Loucy (cell line): ENCODE measurements at regions not wholly inside any gene's neighbourhood (a gene's known extent, or its start where the extent isn't known, plus 50 kb on each side); places are given as distances from the start of the nearest gene placed in this dataset.

Source experiments
- H2AFZ ChIP-seq: fragments of 200-600 bp; sonication (generic); 2 replicates; pipeline ENCODE4 v1.6.0; 2016; ENCODE audit warnings: antibody characterized with exemption, mild to moderate bottlenecking, low read length, moderate library complexity
- H3F3A ChIP-seq: fragments of 200-600 bp; 2 replicates; pipeline ENCODE4 v1.6.0; 2016; ENCODE audit warnings: antibody characterized with exemption, low read depth, mild to moderate bottlenecking
- H3K27me3 ChIP-seq: fragments of 200-600 bp; sonication (generic); 2 replicates; pipeline ENCODE4 v1.6.1; 2014; ENCODE audit warnings: low read length, mild to moderate bottlenecking; ENCODE audit not compliant: insufficient read depth, poor library complexity, severe bottlenecking
- H3K36me3 ChIP-seq: fragments of 200-600 bp; sonication (generic); 2 replicates; pipeline ENCODE4 v1.6.1; 2016; ENCODE audit warnings: low read length; ENCODE audit not compliant: insufficient read depth
- H3K4me1 ChIP-seq: fragments of 200-600 bp; sonication (generic); 2 replicates; pipeline ENCODE4 v1.5.1; 2014; ENCODE audit warnings: low read length, mild to moderate bottlenecking; ENCODE audit not compliant: insufficient read depth, poor library complexity, severe bottlenecking
- H3K4me2 ChIP-seq: fragments of 200-600 bp; sonication (generic); 2 replicates; pipeline ENCODE4 v1.6.0; 2014; ENCODE audit warnings: antibody characterized with exemption, low read length, low read depth, mild to moderate bottlenecking; ENCODE audit not compliant: poor library complexity, severe bottlenecking
- H3K4me3 ChIP-seq: fragments of 200-600 bp; sonication (generic); 2 replicates; pipeline ENCODE4 v1.5.1; 2014; ENCODE audit warnings: low read length, mild to moderate bottlenecking, mixed read lengths; ENCODE audit not compliant: poor library complexity, severe bottlenecking
- H3K79me2 ChIP-seq: fragments of 200-600 bp; sonication (generic); 2 replicates; pipeline ENCODE4 v1.6.1; 2014; ENCODE audit warnings: low read length; ENCODE audit not compliant: insufficient read depth
- H3K9ac ChIP-seq: fragments of 200-600 bp; sonication (generic); 2 replicates; pipeline ENCODE4 v1.6.0; 2014; ENCODE audit warnings: mild to moderate bottlenecking, low read depth, low read length, moderate library complexity; ENCODE audit not compliant: poor library complexity, severe bottlenecking
- H3K9me2 ChIP-seq: fragments of 200-600 bp; sonication (generic); replicated peaks from 2 replicates; pipeline ENCODE4 v1.6.1; 2016; ENCODE audit warnings: low read depth, low read length, mixed read lengths
- H3K9me3 ChIP-seq: fragments of 200-600 bp; sonication (generic); 2 replicates; pipeline ENCODE4 v1.6.1; 2014; ENCODE audit warnings: mild to moderate bottlenecking, antibody characterized with exemption, low read length, low read depth; ENCODE audit not compliant: insufficient read depth
- H4K20me1 ChIP-seq: fragments of 200-600 bp; sonication (generic); 2 replicates; pipeline ENCODE4 v1.6.0; 2014; ENCODE audit warnings: antibody characterized with exemption, low read length, mild to moderate bottlenecking; ENCODE audit not compliant: insufficient read depth, poor library complexity, severe bottlenecking
- EZH2phosphoT487 ChIP-seq: fragments of 200-600 bp; IDR thresholded peaks from 2 replicates; pipeline ENCODE4 v1.6.1; 2018; ENCODE audit warnings: antibody characterized with exemption, mild to moderate bottlenecking, moderate library complexity, borderline replicate concordance
- TF ChIP-seq, protein P1 (sequence below): fragments of 200-600 bp; sonication (generic); conservative IDR thresholded peaks from 2 replicates; pipeline ENCODE4 v1.5.1; 2014; ENCODE audit warnings: mild to moderate bottlenecking, antibody characterized with exemption, low read length

DNA sequence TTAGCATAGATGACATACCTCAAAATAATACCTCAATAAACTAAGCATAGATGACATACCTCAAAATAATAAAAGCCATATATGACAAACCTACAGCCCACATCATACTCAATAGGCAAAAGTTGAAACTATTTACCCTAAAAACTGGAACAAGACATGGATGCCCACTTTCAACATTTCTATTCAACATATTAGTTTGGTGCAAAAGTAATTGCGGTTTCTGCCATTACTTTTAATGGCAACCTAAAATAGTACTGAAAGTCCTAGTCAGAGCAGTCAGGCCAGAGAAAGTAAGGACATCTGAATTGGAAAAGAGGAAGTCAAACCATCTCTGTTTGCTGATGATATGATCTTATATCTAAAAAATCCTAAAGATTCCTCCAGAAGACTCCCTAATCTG, 250.4 kb downstream of the RAB28 start:
- H3K9me2 ChIP-seq: no peaks in the 10 kb centered on the region
- no peak overlapping the region for H2AFZ ChIP-seq
- H3K9me3 ChIP-seq: no peaks in the 10 kb centered on the region
- H3K9ac ChIP-seq: no peak overlapping the region
- no peaks in the 10 kb centered on the region for H3K27me3 ChIP-seq
- no peaks in the 10 kb centered on the region for H3K4me1 ChIP-seq
- no peaks in the 10 kb centered on the region for H3K36me3 ChIP-seq
- H4K20me1 ChIP-seq: no peaks in the 10 kb centered on the region
- TF ChIP-seq, protein P1, sequence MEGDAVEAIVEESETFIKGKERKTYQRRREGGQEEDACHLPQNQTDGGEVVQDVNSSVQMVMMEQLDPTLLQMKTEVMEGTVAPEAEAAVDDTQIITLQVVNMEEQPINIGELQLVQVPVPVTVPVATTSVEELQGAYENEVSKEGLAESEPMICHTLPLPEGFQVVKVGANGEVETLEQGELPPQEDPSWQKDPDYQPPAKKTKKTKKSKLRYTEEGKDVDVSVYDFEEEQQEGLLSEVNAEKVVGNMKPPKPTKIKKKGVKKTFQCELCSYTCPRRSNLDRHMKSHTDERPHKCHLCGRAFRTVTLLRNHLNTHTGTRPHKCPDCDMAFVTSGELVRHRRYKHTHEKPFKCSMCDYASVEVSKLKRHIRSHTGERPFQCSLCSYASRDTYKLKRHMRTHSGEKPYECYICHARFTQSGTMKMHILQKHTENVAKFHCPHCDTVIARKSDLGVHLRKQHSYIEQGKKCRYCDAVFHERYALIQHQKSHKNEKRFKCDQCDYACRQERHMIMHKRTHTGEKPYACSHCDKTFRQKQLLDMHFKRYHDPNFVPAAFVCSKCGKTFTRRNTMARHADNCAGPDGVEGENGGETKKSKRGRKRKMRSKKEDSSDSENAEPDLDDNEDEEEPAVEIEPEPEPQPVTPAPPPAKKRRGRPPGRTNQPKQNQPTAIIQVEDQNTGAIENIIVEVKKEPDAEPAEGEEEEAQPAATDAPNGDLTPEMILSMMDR: no peak
- no peak for TF ChIP-seq EZH2phosphoT487
- no peak overlapping the region for H3K4me3 ChIP-seq
- no peaks in the 10 kb centered on the region for H3K79me2 ChIP-seq
- H3F3A ChIP-seq: no peaks in the 10 kb centered on the region
- H3K4me2 ChIP-seq: no peak overlapping the region

DNA sequence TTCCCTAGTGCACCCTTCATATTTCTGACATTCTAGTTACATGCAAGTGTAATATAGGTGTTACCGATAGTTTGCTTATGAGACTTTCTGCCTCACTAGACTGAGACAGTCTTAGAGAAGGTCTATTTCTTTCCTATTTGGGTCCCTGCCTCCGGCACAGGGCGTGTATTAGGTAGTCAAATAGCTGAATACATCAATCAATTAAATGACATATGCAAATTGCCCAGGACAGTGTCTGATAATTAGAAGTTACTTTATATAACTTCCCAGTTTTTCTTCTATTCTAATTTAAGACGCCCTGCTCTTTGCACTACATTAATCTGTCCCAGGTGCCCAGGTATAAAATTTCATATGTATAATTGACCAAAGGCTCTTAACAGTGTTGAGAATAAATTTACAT, 264.2 kb downstream of the RAB28 start:
- H4K20me1 ChIP-seq: no peaks in the 10 kb centered on the region
- H3K9me2 ChIP-seq: no peaks in the 10 kb centered on the region
- TF ChIP-seq, protein P1: no peak
- no peak for TF ChIP-seq EZH2phosphoT487
- H3K9me3 ChIP-seq: no peaks in the 10 kb centered on the region
- H3K4me2 ChIP-seq: no peak overlapping the region
- no peaks in the 10 kb centered on the region for H3F3A ChIP-seq
- H3K36me3 ChIP-seq: no peaks in the 10 kb centered on the region
- H3K4me3 ChIP-seq: no peak overlapping the region
- H3K79me2 ChIP-seq: no peaks in the 10 kb centered on the region
- H3K9ac ChIP-seq: no peak overlapping the region
- no peaks in the 10 kb centered on the region for H3K27me3 ChIP-seq
- no peak overlapping the region for H2AFZ ChIP-seq
- no peaks in the 10 kb centered on the region for H3K4me1 ChIP-seq

DNA sequence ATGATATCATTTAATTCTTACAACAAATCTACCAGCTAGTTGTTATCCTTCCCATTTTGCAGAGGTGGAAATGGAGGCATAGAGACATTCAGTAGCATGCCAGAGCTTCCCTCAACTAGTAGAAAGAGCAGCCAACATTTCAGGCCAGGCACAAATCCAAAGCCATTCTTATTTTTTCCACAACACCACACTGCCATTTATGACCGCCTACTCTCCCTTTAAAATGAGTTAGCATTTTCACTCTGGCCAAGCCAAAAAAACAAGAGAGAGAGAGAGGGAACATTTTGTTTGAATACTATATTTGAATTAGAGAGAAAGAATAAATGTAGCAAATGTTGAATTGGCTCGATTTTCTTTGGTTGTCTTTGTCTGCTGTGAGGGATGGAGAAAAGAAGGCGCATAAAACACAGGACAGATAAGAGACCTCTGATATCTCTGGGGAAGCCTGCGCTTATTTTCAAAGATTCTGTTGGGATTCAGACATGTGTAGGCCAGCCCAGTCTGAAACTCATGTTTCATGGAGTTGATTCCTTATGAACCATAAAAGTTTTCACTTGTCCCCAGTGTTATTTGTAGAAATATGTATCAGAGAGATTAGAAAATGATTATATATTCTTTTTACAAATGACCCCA, 265.7 kb downstream of the RAB28 start:
- Histone ChIP-seq H2AFZ (no peak overlapping the region), H3K79me2 (no peaks in the 10 kb centered on the region), H4K20me1 (no peaks in the 10 kb centered on the region), H3K4me2 (no peak overlapping the region), H3K9ac (no peak overlapping the region), H3K36me3 (no peaks in the 10 kb centered on the region), H3K4me1 (no peaks in the 10 kb centered on the region), H3F3A (no peaks in the 10 kb centered on the region), H3K9me2 (no peaks in the 10 kb centered on the region), H3K4me3 (no peak overlapping the region), H3K27me3 (no peaks in the 10 kb centered on the region), H3K9me3 (no peaks in the 10 kb centered on the region)
- no peak for TF ChIP-seq EZH2phosphoT487
- TF ChIP-seq, protein P1: no peak
